EL (cell line): ENCODE measurements at regions not wholly inside any gene's neighbourhood (a gene's known extent, or its start where the extent isn't known, plus 50 kb on each side); places are given as distances from the start of the nearest gene placed in this dataset.
"Not testable (repeated sequence)": the region's sequence is repeated elsewhere in the genome, so short reads cannot be mapped to it uniquely, and the experiment has no call there.

Source experiments
- DNase-seq: peaks from one replicate; pipeline ENCODE4 v3.0.0-alpha.2; 2016

DNA sequence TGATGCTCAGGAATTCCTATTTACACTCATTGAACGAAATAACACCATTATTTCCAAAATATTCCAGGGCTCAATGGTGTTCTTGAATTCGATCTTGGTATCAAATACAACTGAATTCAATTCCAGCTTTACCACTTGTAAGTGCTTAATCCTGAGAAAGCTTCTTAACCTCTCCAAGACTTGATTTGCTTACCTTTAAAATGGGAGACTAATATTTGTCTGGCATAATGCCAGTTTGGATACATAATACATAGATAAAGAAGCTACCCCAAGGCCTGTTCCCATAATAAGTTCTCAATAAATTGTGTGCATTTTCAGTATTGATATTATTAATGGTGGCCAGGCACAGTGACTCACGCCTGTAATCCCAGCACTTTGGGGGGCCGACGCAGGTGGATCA lies 368.9 kb upstream of the MAF start:
- DNase-seq, result no peak

DNA sequence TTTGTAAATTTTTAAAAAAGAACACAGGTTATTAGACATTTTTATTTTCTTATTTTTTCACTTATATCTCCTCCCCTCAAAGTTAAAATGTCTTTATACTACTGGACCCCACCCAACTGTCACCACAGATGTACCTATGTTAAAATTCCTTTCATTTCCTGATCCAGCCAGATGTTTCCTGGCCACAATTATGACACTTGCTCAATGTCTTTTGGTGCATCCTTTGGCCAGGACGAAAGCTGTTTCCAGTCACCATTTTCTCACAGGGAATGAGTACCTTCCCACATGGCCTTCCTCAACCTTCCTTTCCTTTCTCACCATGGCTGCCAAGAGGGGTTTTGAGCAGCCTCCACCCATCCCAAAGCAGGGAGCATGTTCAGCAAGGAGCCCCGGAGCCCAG lies 365.7 kb upstream of the MAF start:
- no peak for DNase-seq

DNA sequence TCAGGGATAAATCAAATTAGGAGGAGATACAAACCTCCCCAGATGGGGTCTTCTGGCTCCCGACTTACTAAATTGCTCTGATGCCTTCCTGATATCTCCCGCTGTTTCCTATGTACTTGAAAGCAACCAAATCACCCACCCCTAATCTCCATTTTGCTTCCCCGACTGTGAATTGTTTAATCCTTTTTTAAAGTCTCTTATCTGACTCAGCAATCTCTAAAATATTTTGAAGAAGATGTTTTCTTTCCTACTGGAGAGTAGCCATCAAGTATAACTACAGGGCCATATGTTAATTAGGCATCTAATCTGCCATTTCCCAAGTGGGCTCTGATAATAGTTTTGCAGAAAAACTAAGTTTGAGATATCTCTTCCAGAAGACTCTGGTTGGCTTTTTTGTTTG lies 365.2 kb upstream of the MAF start:
- DNase-seq, result no peak

DNA sequence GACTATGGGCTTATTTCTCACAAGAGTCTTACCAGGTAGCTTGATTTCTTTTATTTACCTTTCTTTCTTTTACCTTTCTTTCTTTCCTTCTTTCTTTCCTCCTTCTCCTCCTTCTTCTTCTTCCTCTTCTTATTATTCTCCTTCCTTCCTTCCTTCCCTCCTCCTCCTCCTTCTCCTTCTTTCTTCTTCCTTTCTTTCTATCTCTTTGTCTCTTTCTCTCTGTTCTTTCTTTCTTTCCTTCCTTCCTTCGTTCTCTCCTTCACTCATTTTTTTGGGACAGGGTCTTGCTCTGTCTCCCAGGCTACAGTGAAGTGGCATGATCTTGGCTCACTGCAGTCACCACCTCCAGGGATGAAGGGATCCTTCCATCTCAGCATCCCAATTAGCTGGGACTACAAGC lies 363.6 kb upstream of the MAF start:
- no peak for DNase-seq

DNA sequence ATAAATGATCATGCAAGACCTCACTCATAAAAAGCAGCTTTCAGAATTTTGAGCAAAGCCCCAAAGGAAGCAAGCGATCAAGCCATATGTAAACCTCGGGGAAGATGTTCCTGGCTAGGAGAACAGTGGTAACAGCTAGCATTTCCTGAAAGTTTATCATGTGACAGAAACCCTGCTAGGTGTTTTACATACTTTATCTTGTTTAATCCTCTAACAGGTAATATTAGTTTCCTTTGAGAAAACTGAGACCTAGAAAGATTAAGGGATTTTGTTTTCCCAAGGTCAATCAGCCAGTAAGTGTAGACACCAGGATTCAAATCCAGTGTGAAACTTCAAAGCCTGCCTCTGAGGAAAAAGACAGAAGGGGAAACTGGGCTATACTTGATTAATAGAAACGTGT lies 362.4 kb upstream of the MAF start:
- DNase-seq, result no peak

GRCh38 chr16:79959226-79959625 lies 358.7 kb upstream of the MAF start:
- DNase-seq, result no peak

GRCh38 chr16:79954921-79955705 lies 354.6 kb upstream of the MAF start:
- DNase-seq, result no peak

GRCh38 chr16:79950932-79951719 lies 350.6 kb upstream of the MAF start:
- no peak for DNase-seq

GRCh38 chr16:79949417-79949816 lies 348.9 kb upstream of the MAF start:
- DNase-seq, result no peak

DNA sequence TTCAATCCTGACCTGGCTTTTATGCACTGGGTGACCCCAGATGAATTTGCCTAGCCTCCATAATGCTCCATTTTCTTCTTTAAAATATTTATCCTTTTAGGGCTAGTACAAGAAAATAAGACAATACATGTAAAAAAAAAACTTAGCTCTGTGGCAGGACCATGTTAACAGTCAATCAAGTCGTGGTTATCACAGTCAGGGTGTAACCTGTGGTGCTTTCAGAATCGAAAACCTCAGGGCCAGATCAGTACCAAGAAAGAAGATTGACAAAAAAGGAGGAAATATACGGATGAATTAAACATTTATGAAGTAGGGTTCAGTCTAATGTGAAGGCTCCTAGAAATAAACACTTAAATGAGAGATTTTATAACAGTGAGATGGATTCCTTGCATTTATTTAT lies 347.2 kb upstream of the MAF start:
- DNase-seq, result no peak

DNA sequence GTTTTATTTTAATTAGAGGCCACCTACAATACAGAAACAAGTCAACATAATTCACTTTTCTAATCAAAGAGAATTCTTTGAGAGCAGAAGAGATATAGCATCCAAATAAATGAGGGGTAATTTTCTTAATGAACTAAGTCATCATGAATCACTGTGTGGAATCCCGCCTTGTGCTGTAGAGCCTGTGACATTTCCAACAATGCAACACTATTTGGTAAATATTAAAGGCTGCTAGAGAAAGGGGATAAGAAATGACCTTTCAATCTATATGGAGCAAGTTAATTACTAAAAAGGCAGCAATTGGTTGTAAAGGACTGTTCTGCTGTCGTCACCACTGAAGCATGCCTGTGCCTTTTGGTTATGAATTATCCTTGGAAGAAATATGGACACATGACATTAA lies 345.7 kb upstream of the MAF start:
- DNase-seq, result no peak

DNA sequence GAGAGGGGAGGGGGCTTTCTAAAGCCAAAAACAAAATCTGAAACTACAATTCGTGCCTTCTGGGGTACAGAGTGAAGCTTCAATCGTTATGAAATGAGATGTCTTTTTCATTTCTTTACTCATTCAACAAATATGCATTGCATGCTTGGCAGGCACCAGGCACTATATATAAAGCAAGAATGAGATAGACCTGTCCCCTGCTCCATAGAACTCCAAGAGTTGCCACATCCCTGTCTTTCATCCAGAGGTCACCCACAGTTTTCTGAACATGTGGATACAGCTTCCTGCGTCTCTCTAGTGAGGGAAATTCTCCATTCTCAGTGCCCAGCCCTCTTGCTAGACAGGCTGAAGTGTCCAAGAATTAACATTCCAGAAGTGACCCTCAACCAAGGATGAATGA lies 343.2 kb upstream of the MAF start:
- peak; percentile 38 for DNase-seq

GRCh38 chr16:79938575-79938974 lies 338.0 kb upstream of the MAF start:
- no peak for DNase-seq

DNA sequence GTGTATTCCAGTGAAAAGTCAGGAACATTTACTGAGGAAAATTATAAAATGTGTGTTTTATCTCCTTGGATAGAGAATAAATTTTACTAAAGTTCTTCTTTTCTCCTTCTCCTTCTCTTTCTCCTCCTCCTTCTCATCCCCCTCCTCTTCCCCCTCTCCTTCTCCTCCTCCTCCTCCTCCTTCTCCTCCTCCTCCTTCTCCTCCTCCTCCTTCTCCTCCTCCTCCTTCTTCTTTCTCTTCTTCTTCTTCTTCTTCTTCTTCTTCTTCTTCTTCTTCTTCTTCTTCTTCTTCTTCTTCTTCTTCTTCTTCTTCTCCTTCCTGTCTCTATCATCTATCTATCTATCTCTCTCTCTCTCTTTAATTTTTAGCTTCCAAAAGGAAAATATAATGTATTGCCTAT lies 337.1 kb upstream of the MAF start:
- DNase-seq, result not testable (repeated sequence)

GRCh38 chr16:79933603-79934002 lies 333.1 kb upstream of the MAF start:
- no peak for DNase-seq

- DNase-seq, result peak; percentile 1
These were observed 332.0 kb upstream of the MAF start for GRCh38 chr16:79932572-79932971.

- DNase-seq, result no peak
These were observed 331.2 kb upstream of the MAF start for GRCh38 chr16:79931721-79932120.

GRCh38 chr16:79929260-79929965 lies 328.9 kb upstream of the MAF start:
- no peak for DNase-seq

- no peak for DNase-seq
These were observed 327.8 kb upstream of the MAF start for GRCh38 chr16:79928142-79928873.

GRCh38 chr16:79926451-79927205 lies 326.1 kb upstream of the MAF start:
- no peak for DNase-seq

DNA sequence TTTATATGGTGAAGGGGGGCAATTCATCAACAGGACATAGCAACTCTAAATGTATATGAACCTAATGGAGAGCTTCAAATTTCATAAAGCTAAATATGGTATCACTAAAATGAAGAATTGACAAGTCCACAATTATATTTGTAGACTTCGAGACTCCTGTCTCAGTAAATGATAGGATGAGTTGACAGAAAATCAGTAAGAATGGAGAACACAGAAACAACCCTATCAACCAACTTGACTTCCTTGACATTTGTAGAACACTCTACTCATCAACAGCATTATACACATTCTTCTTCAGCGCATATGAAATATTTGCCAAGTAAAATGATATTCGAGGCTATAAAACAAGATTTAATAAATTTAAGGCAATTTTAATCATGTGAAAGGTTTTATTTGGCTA lies 322.9 kb upstream of the MAF start:
- no peak for DNase-seq

DNA sequence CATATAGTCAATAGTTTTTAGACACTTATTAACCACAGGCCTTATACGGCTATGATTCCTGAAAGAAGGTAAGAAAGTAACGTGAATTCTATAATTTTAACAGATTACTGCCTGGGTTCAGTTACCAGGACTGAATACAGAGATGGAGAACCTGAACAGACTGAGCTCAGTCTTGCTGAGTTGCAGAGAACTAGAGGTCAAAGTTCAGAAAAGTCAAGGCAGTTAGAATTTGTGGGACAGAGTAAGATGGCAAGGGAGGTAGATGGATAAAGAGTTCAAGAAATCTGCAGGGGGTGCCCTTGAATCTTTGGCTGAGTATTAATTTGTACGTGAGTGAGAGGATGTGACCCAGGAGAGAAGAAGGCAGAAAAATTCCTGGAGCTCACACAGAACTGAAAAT lies 320.1 kb upstream of the MAF start:
- DNase-seq, result no peak
